Activated effector memory CD4-positive, alpha-beta T cell treated with Interleukin-2 at 50 U/mL for 16 hours (primary cell): ENCODE measurements at regions not wholly inside any gene's neighbourhood (a gene's known extent, or its start where the extent isn't known, plus 50 kb on each side); places are given as distances from the start of the nearest gene placed in this dataset.
"Not testable (repeated sequence)": the region's sequence is repeated elsewhere in the genome, so short reads cannot be mapped to it uniquely, and the experiment has no call there.

Experiments used
- DNase-seq: peaks from one replicate; pipeline ENCODE4 v3.0.0-alpha.2; 2020

DNA sequence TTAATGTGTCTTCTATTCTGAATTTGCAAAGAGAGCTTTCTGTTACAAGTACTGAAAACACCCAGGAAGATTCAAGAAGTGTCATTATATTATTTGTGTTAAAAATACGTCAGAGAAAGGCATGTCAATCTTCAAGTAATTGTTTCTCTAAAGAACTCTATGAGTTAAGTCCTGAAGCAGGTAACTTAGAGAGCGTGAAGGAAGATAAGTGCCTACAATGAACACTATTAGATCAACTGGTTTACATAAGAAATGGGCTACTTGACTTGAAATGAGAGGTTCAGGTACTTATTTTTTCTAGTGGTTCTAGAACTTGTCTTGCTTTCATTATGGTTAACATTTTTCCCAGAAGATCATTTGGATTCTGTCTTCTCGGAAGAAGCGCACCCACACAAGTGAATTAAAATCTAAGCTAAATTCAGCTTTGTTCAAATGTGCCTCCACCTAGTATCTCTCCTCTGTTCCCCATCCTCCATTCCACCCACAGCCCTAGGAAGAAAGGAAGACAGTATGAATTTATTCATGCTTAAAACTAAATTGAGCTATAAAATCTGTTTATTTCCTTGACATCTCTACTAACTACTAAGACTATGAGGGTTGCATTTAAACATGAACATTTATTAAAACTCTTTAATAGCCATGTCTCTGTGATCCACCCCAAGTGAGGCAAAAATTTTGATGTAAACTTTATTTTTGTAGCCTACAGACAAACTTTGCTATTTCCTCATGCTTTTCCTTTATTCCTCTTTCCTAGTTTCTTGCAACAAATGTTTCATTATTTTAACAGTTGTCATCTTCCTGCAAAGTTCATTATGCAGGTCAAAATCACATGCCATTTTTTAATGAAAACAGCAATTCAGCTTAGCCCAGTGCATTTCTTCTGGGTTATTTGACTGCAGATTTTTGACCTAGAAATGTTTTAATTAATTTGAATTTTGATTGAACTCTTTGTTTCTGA, 206.8 kb downstream of the KCNJ2 start:
- DNase-seq: no peak

- DNase-seq: no peak
These were observed 208.3 kb downstream of the KCNJ2 start for GRCh38 chr17:70377654-70378053.

GRCh38 chr17:70378076-70378475, 208.7 kb downstream of the KCNJ2 start:
- DNase-seq: no peak

DNA sequence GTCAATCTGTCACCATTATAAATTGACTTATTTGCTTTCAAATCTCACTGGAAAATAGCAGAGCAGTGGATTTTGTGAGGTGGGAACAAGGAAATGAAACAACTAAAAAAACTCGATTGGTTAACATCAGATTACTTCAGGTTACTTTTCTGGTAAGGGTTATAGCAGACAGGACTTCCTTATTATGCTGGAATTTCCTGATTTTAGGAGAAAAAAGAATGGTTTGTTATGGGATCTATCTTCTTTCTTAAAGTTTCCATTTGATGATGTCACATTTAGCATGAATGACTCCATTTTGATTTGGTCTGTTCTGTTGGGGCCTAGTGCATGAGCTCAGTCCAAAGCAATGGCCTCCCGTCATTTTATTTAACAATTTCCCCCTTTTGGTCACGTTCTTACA, 210.6 kb downstream of the KCNJ2 start:
- DNase-seq: no peak

GRCh38 chr17:70381916-70382315, 212.6 kb downstream of the KCNJ2 start:
- not testable (repeated sequence) for DNase-seq

DNA sequence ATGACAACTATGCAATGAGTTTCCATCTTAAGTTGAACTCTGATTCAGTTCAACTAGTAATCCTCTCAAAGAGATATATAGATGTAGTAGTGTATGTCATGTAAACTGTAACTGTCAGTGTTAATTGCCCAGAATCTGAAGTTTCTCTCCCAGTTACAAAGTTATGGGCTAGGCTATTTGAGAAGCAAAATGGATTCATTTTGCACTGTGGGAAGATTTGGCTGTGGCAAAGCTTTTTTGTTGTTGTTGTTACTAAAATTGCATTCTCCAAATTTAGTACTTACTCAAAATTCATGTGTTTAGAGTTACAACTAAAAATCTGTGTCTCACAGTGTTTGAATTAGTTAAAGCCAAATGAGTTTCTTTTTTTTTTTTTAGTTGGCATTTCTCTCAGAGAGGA, 219.0 kb downstream of the KCNJ2 start:
- DNase-seq: no peak

DNA sequence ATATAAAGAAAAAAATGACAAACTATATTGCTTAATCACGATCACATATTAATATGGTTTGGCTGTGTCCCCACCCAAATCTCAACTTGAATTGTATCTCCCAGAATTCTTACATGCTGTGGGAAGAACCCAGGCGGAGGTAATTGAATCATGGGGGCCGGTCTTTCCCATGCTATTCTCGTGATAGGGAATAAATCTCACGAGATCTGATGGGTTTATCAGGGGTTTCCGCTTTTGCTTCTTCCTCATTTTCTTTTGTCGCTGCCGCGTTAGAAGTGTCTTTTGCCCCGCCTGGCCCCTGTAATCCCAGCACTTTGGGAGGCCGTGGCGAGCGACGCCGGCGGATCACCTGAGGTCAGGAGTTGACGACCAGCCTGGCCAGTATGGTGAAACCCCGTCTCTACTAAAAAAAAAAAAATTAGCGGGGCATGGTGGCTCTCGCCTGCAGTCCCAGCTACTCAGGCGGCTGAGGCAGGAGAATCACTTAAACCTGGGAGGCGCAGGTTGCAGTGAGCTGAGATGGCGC, 220.0 kb downstream of the KCNJ2 start:
- DNase-seq: not testable (repeated sequence)

- DNase-seq: no peak
These were observed 220.7 kb downstream of the KCNJ2 start for GRCh38 chr17:70390049-70390448.

GRCh38 chr17:70394473-70395232, 225.3 kb downstream of the KCNJ2 start:
- DNase-seq: no peak

GRCh38 chr17:70405492-70406220, 236.3 kb downstream of the KCNJ2 start:
- no peak for DNase-seq

- DNase-seq: no peak
These were observed 238.2 kb downstream of the KCNJ2 start for GRCh38 chr17:70407506-70407905.

- DNase-seq: no peak
These were observed 239.4 kb downstream of the KCNJ2 start for GRCh38 chr17:70408768-70409167.

GRCh38 chr17:70414300-70414699, 245.0 kb downstream of the KCNJ2 start:
- DNase-seq: no peak

GRCh38 chr17:70420861-70421445, 251.6 kb downstream of the KCNJ2 start:
- no peak for DNase-seq

GRCh38 chr17:70422862-70423261, 253.5 kb downstream of the KCNJ2 start:
- DNase-seq: no peak

DNA sequence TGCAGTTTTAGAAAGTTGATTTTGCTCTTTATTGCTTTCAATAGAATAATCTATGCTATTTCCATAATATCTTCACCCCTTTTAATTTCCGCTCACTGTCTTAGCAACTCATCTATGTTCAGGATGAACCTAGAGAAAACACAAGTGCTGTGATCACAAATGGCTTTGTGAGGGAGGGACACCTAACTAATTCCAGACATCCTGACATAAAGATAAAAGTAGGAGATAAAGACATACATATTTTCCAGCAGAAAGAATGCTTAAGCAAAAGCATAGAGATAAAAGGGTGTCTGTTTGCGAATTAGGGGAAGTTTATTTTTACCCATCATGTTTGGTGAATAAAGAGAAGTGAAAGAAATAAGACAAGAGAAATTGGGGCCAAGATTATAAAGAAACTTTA, 254.2 kb downstream of the KCNJ2 start:
- no peak for DNase-seq

GRCh38 chr17:70426752-70427151, 257.4 kb downstream of the KCNJ2 start:
- DNase-seq: no peak

DNA sequence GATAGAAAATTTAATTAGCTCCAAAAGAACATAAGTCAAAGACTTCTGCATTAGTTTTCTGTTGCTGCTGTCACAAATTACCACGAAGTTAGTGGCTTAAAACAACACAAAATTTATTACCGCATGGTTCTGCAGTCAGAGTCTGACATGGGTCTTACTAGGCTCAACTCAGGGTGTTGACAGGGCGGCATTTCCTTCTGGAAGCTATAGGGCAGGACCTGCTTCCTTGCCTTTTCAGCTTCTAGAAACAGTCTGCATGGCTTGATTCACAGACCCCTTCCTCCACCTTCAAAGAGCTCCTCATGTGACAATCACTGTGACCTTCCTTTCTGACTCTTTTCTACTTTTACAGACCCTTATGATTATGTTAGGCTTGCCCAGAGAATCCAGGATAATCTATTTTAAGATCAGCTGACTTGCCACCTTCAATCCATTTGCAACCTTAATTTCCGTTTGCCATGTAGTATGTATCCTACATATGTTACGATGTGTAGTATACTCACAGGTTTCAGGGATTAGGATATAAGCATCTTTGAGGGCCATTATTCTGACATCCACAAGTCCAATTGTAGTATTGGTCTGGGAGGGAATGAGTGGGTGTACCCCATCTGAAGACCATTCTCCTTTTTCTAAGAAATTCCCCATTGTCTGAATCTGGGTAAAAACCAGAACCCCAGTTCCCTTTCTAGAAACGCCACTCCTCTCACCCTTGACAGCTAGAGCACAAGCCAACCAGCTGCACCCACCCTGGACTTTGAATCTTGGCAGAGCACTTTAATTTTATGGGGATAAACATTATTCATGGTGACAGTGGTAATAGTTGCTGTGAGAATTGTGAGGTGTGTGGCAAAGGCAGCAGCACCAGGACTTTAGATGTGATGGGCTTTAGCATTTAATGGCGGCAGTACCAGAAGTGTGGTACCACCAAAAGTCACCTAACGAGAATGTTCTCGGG, 265.5 kb downstream of the KCNJ2 start:
- no peak for DNase-seq

DNA sequence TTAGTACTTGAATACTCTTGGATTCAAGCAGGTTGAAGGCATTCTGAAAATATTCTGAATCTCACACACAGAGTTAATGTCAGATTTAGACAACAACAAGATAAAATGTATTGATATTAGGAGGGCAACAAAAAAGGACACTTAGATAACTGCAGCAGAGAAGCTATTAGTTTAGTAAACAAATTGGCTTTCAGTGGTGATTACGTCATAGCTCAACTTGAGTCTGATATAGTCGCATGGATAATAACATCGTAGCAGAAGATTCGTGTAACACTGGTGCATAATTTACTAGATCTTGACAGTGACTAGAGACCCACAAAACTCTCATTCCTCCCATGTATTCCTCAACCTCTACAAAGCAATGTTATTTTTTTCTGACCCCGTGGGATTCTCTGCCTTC, 268.3 kb downstream of the KCNJ2 start:
- no peak for DNase-seq

DNA sequence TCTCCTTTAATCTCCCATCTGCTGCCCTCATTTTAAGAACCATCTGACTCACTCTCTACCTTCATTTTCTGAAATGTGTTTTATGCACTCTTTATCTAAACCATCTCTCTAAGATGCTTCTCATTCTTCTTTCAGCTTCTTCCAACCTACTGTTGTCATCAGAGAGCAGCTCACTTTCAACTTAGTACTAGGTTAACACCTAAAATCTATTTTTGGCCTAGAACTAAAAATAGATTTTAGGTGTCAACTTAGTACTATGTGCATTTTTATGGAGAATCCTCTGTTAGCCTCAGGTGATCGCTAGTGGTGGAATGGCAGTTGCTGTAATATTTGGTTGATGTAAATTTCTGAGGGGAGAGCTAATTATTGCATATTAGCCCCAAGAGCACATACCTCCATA, 277.1 kb downstream of the KCNJ2 start:
- no peak for DNase-seq

DNA sequence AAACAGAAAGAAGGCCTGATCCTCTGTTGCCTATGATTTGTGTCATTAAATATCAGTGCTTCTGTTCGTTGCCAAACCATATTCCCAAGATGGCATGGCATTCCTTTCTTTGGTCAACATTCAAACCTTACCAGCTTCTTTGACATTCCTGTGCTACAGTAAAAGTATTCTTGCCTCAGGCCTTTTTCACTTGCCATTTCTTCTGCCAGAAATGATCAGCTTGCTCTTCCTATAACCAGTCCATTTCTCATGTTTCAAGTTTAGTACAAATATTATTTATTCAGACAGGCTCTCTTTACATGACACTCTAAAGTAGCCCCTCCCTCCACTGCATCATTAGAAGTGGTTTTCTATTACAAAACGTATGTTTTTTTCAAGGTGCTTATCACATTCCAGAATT, 278.3 kb downstream of the KCNJ2 start:
- DNase-seq: no peak
